Endothelial cell (in vitro differentiated cells): ENCODE measurements at regions not wholly inside any gene's neighbourhood (a gene's known extent, or its start where the extent isn't known, plus 50 kb on each side); places are given as distances from the start of the nearest gene placed in this dataset.
"Not testable (repeated sequence)": the region's sequence is repeated elsewhere in the genome, so short reads cannot be mapped to it uniquely, and the experiment has no call there.

Experiments
- DNase-seq: peaks from one replicate; pipeline ENCODE4 v3.0.0; 2021; ENCODE audit warnings: low spot score
- H3K27ac Mint-ChIP-seq: one replicate; pipeline ENCODE4 v1.8.0; 2021; ENCODE audit warnings: mixed read lengths, inconsistent platforms; ENCODE audit not compliant: unreplicated experiment
- H3K27me3 Mint-ChIP-seq: one replicate; pipeline ENCODE4 v1.8.0; 2021; ENCODE audit warnings: mild to moderate bottlenecking, moderate library complexity, mixed read lengths, inconsistent platforms; ENCODE audit not compliant: unreplicated experiment
- H3K36me3 Mint-ChIP-seq: one replicate; pipeline ENCODE4 v1.8.0; 2021; ENCODE audit warnings: mild to moderate bottlenecking, low read depth, mixed read lengths, inconsistent platforms; ENCODE audit not compliant: unreplicated experiment
- H3K4me1 Mint-ChIP-seq: one replicate; pipeline ENCODE4 v1.8.0; 2021; ENCODE audit warnings: mild to moderate bottlenecking, mixed read lengths, inconsistent platforms; ENCODE audit not compliant: unreplicated experiment
- H3K4me3 Mint-ChIP-seq: one replicate; pipeline ENCODE4 v1.8.0; 2021; ENCODE audit warnings: mild to moderate bottlenecking, mixed read lengths, inconsistent platforms; ENCODE audit not compliant: unreplicated experiment
- H3K9me3 Mint-ChIP-seq: one replicate; pipeline ENCODE4 v1.8.0; 2021; ENCODE audit warnings: mixed read lengths, inconsistent platforms; ENCODE audit not compliant: unreplicated experiment
- TF ChIP-seq, protein P1 (sequence below): fragments of 200-600 bp; sonication (generic); IDR thresholded peaks from one replicate; pipeline ENCODE4 v1.5.0; 2021; ENCODE audit warnings: antibody characterized with exemption; ENCODE audit not compliant: unreplicated experiment

DNA sequence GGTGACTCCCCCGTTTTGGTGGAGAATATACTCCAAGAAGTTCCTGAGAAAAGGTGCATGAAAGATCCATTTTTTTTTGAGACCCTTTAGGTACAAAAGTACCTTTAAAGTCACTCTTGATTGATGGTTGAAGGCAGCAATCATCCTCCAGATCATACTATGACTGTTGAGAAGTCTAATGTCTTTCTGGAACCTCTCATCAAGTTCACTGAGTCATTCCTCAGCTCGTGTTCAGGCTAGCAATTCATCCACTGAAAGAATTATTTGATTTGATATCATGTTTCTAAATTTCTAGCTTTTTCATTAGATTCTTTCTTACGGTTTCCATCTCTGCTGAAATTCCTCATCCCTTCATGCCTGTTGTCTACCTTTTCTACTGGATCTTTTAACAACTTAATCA is 65.1 kb upstream of the GJB6 start:
- TF ChIP-seq, protein P1, sequence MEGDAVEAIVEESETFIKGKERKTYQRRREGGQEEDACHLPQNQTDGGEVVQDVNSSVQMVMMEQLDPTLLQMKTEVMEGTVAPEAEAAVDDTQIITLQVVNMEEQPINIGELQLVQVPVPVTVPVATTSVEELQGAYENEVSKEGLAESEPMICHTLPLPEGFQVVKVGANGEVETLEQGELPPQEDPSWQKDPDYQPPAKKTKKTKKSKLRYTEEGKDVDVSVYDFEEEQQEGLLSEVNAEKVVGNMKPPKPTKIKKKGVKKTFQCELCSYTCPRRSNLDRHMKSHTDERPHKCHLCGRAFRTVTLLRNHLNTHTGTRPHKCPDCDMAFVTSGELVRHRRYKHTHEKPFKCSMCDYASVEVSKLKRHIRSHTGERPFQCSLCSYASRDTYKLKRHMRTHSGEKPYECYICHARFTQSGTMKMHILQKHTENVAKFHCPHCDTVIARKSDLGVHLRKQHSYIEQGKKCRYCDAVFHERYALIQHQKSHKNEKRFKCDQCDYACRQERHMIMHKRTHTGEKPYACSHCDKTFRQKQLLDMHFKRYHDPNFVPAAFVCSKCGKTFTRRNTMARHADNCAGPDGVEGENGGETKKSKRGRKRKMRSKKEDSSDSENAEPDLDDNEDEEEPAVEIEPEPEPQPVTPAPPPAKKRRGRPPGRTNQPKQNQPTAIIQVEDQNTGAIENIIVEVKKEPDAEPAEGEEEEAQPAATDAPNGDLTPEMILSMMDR = no peak
- H3K4me1 Mint-ChIP-seq = peaks cover 16% of the 10 kb centered on the region
- no peaks in the 10 kb centered on the region for H3K9me3 Mint-ChIP-seq
- H3K27me3 Mint-ChIP-seq = peaks cover 8% of the 10 kb centered on the region
- no peak overlapping the region for H3K27ac Mint-ChIP-seq
- H3K36me3 Mint-ChIP-seq = no peaks in the 10 kb centered on the region
- H3K4me3 Mint-ChIP-seq = no peak overlapping the region
- no peak for DNase-seq

DNA sequence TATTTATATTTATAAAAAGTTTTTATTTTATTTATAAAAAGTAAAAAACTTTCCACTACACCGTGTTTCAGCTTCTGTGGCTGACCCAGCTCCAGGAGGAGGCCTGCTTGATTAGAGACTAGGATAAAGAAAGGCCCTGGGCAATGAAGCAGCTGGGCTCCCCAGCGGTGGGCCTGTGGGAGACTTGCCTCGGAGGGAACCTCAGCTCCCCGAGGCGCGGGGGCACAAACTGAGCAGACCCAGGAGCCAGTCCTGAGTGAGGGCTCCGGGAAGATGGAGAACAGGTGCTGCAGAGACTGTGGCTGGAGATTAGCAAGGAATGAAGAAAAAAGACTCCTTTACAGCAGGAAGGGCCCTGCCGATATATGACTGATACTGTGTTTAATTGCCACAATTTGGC is 63.8 kb upstream of the GJB6 start:
- Mint-ChIP-seq H3K4me3 (no peak overlapping the region), H3K27me3 (peaks cover 3% of the 10 kb centered on the region), H3K27ac (no peak overlapping the region), H3K36me3 (no peaks in the 10 kb centered on the region), H3K4me1 (peaks cover 13% of the 10 kb centered on the region), H3K9me3 (no peaks in the 10 kb centered on the region)
- DNase-seq = no peak
- TF ChIP-seq, protein P1 = no peak

DNA sequence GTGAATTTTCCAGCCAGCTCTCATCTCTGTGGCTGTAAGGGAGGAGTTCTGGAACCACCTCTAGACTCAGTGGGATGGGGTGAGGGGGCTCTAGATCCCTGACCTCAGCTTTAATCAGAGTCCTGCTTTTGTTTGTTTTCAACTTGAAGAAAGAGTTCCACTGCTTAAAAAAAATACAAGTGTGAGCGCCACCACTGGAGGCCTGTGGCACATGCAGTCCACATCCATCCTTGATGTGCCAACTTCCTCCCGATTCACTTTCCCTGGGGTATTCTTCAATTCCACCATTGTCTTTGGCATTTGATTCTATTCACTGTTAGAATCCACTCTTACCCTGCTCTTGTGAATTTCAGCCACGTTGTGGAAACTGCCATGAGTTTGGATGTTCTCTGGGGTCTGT is 62.4 kb upstream of the GJB6 start:
- H3K27ac Mint-ChIP-seq = no peak overlapping the region
- H3K4me1 Mint-ChIP-seq = peaks cover 11% of the 10 kb centered on the region
- H3K27me3 Mint-ChIP-seq = peaks cover 3% of the 10 kb centered on the region
- H3K36me3 Mint-ChIP-seq = no peaks in the 10 kb centered on the region
- TF ChIP-seq, protein P1 = peak; percentile 55
- DNase-seq = no peak
- H3K9me3 Mint-ChIP-seq = no peaks in the 10 kb centered on the region
- no peak overlapping the region for H3K4me3 Mint-ChIP-seq

DNA sequence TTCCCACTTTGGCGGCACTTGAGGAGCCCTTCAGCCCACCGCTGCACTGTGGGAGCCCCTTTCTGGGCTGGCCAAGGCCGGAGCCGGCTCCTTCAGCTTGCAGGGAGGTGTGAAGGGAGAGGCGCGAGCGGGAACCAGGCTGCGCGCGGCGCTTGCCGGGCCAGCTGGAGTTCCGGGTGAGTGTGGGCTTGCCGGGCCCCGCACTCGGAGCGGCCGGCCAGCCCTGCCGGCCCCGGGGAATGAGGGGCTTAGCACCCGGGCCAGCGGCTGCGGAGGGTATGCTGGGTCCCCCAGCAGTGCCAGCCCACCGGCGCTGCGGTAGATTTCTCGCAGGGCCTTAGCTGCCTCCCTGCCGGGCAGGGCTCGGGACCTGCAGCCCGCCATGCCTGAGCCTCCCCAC is 60.2 kb upstream of the GJB6 start:
- H3K9me3 Mint-ChIP-seq, H3K4me3 Mint-ChIP-seq, DNase-seq, H3K36me3 Mint-ChIP-seq, H3K27ac Mint-ChIP-seq, H3K4me1 Mint-ChIP-seq, H3K27me3 Mint-ChIP-seq: not testable (repeated sequence)

DNA sequence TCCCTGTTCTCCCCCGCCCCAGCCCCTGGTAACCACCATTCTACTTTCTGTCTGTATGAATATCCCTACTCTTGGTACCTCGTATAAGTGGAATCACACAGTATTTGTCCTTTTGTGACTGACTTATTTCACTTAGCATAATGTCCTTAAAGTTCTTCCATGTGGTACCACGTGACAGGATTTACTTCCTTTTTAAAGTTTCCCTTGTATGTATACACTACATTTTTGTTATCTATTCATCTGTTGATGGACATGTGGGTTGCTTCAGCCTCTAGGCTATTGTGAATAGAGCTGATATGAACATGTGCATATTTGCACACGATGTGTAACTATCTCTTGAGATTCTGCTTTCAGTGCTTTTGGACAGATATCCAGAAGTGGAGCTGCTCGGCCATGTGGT is 59.6 kb upstream of the GJB6 start:
- Mint-ChIP-seq H3K4me1 (peaks cover 4% of the 10 kb centered on the region), H3K4me3 (no peak overlapping the region), H3K36me3 (no peaks in the 10 kb centered on the region), H3K27ac (no peak overlapping the region), H3K27me3 (peaks cover 3% of the 10 kb centered on the region), H3K9me3 (no peaks in the 10 kb centered on the region)
- TF ChIP-seq, protein P1 = no peak
- DNase-seq = no peak

DNA sequence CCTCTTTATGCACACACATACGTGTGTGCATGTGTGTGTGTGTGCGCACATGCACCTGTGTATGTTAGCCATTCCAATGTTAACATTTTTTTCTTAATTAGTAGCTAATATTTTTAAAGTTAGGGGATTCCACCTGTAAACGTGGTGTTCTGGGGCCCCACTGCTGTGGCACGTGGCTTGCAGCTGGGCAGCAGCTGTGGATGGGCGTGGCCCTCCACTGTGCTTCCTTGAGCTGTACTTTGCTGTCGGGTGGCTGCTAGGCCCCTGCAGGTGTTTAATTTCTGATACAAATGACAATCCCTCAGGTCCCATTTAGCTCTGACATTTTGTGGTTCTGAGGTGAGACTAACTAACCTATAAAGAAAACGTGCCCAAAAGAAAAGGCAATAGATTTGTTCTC is 58.9 kb upstream of the GJB6 start:
- TF ChIP-seq, protein P1 = no peak
- Mint-ChIP-seq H3K4me3 (no peak overlapping the region), H3K4me1 (peaks cover 4% of the 10 kb centered on the region), H3K27me3 (peaks cover 3% of the 10 kb centered on the region), H3K36me3 (peaks cover 4% of the 10 kb centered on the region), H3K9me3 (no peaks in the 10 kb centered on the region), H3K27ac (no peak overlapping the region)
- no peak for DNase-seq
